Ishikawa (cell line): ENCODE measurements at regions not wholly inside any gene's neighbourhood (a gene's known extent, or its start where the extent isn't known, plus 50 kb on each side); places are given as distances from the start of the nearest gene placed in this dataset.

ENCODE experiments used
- CEBPB ChIP-seq: IDR thresholded peaks from 2 replicates; pipeline ENCODE4 v1.6.1; 2012
- CREB1 ChIP-seq: IDR thresholded peaks from 2 replicates; pipeline ENCODE4 v1.6.1; 2012; ENCODE audit warnings: low read depth
- EGR1 ChIP-seq: IDR thresholded peaks from 2 replicates; pipeline ENCODE4 v1.6.1; 2012
- EP300 ChIP-seq: IDR thresholded peaks from 2 replicates; pipeline ENCODE4 v1.6.1; 2012; ENCODE audit warnings: borderline replicate concordance
- FOXM1 ChIP-seq: IDR thresholded peaks from 2 replicates; pipeline ENCODE4 v1.6.1; 2012; ENCODE audit warnings: low read depth, borderline replicate concordance
- RAD21 ChIP-seq: IDR thresholded peaks from 2 replicates; pipeline ENCODE4 v1.6.1; 2012; ENCODE audit warnings: low read depth
- REST ChIP-seq: IDR thresholded peaks from 2 replicates; pipeline ENCODE4 v1.6.1; 2012; ENCODE audit warnings: low read depth, mild to moderate bottlenecking
- TAF1 ChIP-seq: IDR thresholded peaks from 2 replicates; pipeline ENCODE4 v1.6.1; 2012; ENCODE audit warnings: low read depth, mild to moderate bottlenecking
- TCF12 ChIP-seq: IDR thresholded peaks from 2 replicates; pipeline ENCODE4 v1.6.1; 2012; ENCODE audit warnings: low read depth
- YY1 ChIP-seq: IDR thresholded peaks from 2 replicates; pipeline ENCODE4 v1.6.1; 2012; ENCODE audit warnings: low read depth
- ZBTB7A ChIP-seq: IDR thresholded peaks from 2 replicates; pipeline ENCODE4 v1.6.1; 2012; ENCODE audit warnings: low read depth
- TF ChIP-seq, protein P1 (sequence below): IDR thresholded peaks from 2 replicates; pipeline ENCODE4 v1.6.1; 2012

DNA sequence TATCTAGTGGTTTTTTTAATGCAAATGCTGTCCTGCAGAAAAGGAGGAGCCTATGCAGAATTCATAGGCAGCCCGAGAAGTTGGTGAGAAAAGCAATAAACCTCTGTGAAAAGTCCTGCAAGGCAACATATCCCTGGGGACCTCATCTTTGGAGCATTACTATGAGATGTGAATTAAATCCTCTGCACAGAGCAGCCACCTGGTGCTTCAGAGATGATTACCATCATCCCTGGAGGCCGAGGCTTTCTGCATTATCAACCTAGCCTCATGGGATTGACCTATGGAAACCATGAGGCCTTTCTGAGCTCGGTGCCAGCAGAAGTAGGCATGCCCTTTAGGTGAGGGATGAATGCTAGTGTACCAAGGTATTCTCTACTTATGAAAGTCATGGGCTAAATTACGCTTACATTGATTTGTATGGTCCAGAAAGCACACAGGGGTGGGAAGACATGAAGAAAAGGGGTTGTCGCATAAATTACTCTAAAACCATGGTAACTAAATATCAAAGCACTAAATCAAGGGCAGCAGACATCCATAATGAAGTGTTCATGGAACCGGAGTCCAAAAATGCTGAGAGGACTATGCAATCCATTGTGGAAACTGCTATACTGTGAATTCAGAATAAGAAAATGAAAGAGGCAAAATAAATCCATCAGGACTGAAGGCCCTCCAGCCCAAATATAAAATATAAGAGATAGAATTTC, 623.5 kb upstream of the DDX18 start:
- TF ChIP-seq, protein P1, sequence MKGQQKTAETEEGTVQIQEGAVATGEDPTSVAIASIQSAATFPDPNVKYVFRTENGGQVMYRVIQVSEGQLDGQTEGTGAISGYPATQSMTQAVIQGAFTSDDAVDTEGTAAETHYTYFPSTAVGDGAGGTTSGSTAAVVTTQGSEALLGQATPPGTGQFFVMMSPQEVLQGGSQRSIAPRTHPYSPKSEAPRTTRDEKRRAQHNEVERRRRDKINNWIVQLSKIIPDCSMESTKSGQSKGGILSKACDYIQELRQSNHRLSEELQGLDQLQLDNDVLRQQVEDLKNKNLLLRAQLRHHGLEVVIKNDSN, result no peak
- TF ChIP-seq CEBPB (no peak), RAD21 (no peak), FOXM1 (no peak), REST (no peak), EGR1 (no peak), TCF12 (no peak), ZBTB7A (no peak), TAF1 (no peak), YY1 (no peak), EP300 (no peak), CREB1 (no peak)
